ELR (cell line): ENCODE measurements at regions not wholly inside any gene's neighbourhood (a gene's known extent, or its start where the extent isn't known, plus 50 kb on each side); places are given as distances from the start of the nearest gene placed in this dataset.
"Not testable (repeated sequence)": the region's sequence is repeated elsewhere in the genome, so short reads cannot be mapped to it uniquely, and the experiment has no call there.

Source experiments
- DNase-seq: peaks from one replicate; pipeline ENCODE4 v3.0.0-alpha.2; 2015; ENCODE audit warnings: low read depth

DNA sequence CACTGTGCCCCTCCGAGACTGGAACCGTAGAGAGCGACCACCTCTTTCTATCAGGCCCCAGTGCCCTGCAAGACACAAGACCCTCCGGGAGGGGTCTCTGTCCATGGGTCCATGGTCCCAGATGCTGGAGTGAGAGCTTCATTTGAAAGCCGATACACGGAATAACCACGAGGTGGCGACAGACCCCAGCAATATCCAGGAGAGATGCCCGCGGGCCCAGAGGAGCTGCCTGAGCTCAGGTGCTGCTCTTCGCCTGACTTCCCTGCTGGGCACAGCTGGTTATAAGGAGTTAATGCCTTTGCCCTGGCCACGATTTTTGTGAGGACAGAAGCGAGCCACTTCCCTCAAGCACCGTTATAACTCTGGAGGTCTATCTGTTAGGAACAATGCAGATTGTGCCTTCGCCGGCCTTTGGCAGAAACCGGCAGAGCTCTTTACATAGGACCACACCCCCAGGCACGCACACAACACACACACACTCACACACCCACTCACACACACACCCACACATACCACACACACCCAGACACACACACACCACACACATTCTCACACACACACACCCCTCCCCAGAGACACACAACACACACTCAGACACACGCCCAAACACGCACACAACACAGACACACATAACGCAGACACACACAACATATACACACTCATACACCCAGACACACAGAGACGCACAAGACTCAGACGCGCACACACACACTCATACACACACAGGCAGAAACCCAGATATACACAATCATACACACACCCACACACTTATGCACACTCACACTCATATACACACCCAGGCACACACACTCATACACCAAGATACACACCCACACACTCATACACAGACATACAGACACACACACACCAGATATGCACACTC, 436.4 kb downstream of the SOX9 start:
- DNase-seq, result peak; percentile 81

DNA sequence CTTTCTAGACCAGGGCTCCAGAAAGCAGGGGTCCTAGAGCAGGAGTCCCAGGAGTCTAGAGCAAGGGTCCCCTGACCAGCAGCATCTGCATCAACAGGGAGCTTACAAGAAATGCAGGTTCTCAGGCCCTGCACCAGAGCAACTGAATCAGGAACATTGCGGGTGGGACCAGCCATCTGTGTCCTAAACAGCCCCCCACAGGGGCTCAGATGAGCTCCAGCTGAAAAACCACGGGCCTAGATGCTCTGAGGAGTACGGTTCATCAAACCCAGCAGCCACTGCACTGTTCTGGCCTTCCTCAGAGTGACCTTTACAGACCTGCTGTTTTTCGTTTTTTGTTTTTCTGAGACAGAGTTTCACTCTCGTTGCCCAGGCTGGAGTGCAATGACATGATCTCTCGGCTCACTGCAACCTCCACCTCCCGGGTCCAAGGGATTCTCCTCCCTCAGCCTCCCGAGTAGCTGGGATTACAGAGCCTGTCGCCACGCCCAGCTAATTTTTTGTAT, 438.2 kb downstream of the SOX9 start:
- no peak for DNase-seq

DNA sequence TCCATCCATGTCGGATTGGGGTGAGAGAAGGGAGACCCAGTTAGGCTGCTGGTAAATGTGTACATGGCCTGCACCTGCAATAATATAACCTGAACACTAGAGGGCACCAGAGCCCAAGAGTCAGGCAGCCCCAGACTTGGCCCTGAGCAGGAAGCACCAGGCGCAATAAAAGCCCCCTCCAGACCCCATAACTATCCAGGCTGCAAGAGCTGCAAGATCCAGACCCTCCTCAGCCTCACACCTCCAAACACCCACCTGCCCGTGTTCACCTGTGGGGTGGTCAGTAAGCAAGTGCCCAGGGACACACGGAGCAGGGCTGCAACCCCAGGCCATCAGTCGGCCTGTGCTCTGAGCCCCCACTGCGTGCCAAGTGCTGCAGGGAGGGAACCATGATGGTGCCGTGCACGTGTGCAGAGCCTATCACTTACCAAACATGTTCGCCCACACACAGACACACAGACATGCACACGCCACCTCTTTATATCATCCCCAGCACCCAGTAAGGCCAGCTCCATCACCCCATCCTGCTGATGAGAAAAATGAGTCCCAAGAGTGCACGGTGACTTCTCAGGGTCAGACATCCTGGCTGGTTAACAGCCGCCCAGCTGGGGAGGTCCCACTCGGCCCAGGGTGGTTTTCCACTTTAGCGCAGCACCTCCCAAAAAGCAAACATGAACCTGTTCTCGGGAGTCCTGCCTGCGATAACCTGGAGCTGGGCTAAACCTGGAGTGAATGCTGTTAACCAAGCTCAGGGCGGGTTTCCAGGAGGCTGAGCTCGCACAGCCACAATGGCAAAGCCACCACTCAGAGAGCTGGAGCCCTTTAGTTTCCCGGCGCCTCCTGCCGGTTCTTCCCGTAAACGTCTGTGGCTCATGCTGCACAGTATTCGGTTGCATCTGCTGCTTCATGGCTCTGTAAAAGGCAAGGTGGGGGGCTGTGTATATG, 439.8 kb downstream of the SOX9 start:
- DNase-seq, result peak; percentile 64

DNA sequence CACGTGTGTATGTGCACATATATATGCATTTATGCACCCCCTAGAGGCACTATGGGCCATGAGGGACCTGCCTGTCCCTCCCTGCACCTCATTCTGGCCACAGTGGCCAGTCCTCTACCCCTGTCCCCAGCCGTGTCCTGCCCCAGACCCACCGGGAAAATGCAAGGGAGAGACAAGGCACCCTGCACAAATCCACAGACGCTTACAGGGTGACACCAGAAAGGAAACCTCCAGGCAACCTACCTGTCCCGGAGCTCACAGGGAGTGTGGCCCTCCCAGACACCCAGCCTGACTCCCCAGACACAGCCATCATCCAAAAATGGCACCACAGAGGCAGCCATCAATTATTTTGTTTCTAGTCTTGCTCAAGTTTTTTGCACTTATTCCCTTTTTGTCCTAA, 440.4 kb downstream of the SOX9 start:
- DNase-seq, result no peak

DNA sequence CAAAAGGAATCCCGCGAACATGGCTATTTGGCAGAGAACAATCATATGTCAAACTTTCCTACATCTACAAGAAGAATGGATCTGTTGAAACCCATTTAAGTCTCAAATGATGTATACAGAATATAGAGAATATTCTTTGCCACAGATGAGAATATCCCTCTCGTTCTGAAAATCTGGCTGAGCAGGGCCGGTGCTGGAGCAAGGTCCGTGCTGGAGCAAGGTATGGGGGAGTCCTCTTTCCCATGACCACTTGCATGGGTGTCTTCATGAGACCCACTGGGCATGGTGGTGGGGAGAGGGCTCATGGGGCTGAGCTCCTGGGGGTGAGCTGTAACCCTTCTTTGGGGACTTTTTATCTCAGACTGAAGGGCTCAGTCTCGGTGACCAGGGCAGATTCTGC, 440.9 kb downstream of the SOX9 start:
- DNase-seq, result no peak

DNA sequence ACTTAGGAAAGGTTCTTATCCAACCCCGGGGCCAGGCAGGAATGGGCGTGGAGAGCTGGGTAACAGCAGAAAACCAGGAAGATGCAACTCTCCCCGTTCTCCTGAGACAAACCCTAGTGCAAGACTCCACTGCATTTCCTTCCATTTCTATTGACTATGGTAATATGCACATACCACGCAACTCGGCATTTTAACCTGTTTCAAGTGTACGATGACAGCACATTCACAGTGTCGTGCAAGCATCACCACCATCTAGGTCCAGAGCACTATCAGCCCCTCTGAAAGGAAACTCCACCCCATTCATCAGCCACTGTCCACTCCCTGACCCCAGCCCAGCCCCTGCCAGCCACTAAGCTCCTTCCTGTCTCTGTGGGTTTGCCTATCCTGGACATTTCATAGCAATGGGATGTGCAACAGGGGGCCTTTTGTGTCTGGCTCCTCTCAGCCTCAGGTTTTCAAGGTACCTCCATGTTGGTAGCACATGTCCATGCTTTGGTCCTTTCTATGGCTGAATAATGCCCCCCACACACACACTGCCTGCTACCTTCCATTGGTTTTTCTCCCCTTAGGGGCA, 441.9 kb downstream of the SOX9 start:
- no peak for DNase-seq

DNA sequence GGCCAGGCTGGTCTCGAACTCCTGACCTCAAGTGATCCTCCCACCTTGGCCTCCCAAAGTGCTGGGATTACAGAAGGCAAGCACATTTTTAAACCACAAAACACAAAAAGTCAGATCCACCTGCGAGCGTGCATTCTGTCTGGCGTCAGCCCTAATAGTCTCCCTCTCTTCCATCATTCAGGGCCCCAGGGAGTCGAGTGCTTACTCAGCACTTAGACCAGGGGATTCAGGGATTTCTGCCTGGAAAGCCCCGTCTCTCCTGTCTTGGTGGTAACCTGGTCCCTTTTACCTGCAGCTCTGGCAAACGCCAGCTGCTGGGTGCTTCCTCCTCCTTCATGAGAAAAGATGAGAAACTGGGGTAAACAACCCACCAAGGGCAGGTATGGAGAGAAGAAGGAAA, 443.1 kb downstream of the SOX9 start:
- no peak for DNase-seq

DNA sequence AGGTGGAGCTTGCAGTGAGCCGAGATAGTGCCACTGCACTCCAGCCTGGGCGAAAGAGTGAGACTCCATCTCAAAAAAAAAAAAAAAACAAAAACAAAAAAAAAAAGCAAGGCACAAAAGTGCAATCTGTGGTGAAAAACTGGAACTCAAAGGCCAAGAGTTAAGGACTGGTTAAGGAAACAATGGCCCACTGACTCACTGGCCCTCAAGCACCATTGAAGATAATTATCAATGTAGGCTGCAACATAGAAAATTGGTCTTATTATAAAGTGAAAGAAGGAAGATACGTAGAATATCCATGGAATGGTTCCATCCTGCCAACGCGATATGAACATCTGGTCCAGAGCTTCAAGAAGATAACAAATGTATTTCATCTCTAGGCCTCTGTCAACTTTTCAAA, 444.2 kb downstream of the SOX9 start:
- DNase-seq, result no peak

DNA sequence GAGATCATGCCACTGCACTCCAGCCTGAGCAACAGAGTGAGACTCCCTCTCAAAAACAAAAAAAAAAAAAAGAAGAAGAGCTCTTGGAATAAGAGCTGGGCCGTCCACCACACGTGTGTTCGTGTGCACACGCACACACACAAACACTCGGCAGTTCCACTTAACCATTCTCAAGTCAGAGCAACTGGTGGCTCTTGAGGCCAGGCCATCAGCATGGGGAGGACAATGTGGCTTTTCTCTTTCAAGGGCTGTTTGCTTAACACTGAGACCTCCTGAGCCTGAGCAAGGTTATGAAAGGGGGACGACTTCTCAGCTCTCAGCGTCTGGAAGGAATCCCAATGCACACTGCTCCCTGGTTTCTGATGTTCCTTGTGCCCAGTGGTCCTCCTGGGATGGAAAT, 444.9 kb downstream of the SOX9 start:
- DNase-seq, result no peak

DNA sequence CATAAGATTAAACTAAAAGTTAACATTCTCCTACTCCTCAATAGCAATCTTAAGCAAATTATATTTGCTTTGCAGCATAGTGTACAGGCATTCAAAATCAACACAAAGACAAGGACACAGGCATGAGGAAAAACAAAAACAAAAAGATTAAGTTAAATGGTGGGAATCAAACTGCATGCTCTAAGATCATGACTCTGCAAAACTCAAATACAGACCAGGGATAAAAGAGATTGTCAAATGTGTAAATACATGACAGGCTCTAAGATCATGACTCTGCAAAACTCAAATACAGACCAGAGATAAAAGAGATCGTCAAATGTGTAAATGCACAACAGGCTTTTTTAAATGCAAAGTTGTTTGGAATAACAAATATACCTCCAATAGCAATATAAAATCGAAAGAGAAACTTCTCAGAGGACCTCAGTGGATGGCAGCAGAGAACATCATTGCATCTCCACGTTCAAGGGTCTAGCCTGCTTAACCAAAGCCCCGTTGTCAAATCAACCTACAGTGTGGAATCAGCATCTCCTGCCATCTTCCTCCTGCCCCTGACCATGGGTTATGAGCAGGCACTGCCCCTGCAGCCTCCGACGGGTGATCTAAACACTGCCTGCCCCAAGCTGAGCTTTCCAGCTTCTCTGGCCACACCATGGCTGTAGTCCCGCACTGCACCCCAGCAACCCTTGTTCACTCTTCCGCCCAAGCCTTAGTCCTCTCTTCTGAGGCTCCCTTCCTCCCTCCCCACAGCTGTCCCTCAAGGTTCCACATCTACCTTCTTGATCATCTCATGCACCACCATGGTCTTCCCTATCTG, 446.1 kb downstream of the SOX9 start:
- no peak for DNase-seq

DNA sequence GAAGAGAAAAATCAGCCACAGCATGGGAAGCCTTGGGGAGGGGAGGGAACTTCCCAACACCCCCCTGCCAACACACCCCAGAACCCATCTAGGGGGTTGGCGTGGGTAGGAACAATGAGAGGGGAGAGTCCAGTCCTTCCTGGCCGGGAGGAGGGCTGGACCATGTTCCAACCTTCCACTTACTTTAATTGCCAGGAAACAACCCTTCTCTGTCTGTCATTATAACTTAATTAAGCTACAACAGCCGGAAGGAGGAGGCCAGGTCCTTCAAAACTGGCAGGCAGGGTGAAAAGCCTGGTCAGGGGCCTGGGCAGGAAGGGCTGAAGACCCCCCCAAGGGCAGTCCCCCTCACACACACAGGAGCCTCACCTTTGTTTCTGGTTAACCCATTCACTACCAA, 447.0 kb downstream of the SOX9 start:
- DNase-seq, result no peak

DNA sequence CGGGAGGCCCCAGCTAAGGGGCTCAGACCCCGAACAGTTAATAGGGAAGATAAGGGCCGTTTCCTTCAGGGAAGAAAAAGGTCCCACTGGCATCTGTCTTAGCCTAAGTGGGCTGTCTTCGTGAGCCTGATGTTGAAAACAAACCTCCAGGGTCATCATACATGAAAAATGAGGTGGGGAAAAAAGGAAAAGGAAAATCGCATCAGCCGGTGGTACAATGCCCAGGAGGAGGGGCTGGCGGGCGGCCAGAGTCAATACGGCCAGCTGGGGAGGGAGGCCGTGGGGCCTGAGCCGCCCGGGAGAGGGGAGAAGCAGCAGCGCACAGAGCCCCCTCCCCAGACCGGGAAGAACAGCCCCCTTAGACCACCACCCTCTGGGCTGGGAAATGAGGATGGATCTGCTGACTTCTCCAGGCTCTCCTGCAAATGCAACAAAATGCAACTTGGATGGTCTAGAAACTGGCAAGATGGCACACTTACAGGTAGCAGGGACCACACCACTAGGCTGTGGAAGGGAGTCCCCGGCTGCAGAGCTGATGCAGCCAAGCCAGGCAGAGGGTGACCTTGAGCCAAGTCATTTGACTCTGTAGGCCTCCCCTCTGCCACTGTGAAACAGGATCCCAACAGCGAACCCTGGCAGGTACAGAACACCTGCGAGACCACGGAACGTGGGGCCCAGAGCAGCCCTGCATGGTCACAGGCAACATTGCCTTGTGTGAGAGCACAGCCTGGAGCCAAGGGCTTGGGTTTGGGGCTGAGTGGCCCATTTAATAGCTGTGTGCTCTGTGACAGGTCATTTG, 448.5 kb downstream of the SOX9 start:
- DNase-seq, result no peak

DNA sequence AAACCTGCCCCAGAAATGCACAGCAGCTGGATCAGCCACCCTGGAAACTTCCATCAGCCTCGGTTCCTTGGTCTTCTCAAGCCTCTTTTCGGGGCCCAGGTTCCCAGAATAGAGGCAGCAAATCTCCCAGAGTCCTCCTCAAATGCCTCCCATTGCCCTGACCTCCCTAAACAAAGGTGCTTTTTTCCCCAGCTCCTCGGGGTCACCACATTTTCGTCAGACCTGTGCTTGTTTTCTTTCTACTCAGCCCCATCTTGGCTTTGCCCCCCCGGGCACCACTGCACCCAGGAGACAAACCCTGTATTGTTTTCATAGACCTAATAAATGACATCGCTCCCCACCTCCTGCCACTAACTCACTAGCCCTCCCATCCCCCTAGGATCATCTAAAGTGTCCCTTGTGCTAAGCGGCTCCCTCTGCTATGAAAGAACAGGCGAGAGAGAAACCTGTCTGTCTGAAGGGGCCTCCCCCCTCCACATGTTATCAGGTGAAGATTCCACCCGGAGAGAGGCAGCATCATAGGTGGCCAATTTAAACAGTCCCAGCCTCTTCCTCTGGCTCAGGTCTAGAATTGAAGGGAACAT, 451.1 kb downstream of the SOX9 start:
- DNase-seq, result no peak

DNA sequence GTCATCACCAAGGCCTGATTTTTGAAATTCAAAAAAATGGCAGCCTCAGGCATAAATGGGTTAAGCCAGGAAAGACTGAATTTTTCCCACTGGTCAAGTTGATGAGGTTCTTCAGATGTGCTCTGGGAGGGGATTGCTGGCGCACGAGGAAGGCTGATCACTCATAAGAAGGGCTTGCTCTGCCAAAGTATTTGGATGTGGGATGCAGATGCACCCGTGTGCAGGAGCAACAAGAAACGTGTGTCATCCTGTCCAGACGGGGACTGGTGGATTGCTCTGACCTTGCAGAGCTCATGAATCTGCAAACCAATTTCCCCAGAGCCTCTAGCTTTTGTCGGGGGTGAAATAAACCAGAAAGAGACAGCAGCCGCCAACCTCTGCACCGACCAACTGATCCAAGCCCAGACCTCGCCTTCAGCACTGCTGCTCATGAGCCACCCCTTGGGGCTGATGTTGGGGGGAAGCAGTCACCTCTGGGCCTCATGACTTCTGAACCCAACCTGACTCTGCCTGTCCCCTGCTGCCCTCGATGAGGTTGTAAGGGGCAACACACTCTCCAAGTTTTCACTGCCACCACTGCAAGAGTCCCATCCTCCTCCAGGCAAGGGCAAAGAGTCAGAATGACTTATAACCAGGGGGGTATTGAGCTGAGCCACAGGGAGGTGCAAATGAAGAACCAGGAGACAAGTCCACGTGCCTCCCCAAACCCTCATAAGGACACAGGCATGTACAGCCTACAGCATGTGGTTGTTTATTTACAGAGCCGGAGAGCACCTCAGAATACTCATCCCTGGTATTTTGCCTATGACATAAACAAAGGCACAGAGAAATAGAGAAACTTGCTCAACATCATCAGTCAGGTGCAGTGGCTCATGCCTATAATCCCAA, 452.0 kb downstream of the SOX9 start:
- peak; percentile 16 for DNase-seq

DNA sequence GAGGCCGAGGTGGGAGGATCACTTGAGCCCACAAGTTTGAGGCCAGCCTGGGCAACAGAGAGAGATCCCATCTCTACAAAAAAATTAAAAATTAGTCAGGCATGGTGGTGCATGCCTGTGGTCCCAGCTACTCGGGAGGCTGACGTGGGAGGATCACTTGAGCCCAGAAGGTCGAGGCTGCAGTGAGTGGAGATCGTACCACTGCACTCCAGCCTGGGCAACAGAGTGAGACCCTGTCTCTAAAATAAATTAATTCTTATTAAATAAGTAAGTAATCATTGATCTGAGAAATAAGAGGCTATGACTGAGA, 452.6 kb downstream of the SOX9 start:
- DNase-seq, result not testable (repeated sequence)

DNA sequence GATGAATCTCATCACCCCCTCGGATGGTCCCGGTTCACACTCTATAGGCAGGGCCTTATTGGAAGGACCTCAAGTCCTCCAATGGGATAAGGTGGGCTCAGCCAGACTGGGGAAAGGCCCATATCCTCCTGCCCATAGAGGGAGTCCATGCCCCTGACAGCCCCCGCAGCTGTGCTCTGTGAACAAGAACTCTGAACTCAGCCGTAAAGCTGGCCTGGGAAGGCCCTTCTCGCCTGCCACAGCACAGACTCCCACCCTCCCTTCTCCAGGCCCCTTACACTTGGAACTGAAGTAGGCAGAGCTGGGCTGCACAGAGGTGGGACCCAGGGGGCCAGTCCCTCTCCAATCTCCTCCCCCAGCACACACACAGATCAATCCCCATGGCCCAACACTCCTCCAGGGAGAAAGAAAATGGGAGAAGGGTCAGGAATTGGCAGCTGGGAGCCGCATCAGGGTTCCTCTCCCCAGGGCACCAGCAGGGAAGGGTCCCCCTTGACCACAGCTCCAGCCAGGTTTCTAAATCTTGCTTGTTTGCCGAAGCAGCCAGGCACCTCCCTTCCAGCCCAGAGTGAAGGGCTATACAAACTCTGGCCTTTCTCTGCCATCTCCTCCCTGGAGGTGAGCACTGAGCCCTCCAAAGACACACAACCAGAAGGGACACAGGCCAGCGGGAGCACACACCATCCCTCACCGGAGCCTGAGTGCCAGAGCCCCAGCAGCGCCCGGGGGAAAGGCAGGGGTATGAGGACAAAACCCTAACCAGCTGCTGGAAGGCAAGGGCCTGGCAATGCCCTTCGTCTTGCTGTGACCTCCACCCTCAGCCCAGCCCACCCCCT, 454.1 kb downstream of the SOX9 start:
- DNase-seq, result no peak

DNA sequence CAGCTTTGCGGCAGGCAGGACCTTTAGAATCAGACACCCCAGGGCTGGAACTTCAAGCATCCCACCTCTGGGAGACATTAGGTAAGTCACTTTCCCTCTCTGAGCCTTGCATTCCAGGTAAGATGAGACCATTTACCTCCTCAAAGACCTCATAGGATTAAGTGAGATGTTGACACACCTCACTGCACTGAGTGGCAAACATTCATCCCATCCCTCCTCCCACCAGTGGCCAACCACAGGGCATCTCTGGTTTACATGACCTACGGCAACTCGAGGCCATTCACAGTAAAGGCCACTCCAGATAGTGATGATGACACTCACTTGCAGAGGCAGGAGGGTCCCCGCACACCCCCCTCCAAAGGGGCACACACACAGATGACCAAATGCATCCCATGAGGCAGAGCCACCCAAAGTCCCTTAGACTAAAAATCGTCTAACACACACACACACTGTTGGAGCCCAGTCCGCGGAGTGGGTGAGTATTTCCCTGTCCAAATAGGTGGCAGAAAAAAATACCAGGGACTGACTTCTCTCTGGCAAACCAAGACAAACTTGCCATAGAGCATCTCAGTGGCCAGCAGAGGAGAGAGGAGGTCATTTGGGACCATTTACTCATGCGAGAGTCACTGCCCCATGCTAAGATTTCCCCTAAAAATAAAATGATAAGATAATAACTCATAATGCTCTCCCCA, 454.9 kb downstream of the SOX9 start:
- no peak for DNase-seq

DNA sequence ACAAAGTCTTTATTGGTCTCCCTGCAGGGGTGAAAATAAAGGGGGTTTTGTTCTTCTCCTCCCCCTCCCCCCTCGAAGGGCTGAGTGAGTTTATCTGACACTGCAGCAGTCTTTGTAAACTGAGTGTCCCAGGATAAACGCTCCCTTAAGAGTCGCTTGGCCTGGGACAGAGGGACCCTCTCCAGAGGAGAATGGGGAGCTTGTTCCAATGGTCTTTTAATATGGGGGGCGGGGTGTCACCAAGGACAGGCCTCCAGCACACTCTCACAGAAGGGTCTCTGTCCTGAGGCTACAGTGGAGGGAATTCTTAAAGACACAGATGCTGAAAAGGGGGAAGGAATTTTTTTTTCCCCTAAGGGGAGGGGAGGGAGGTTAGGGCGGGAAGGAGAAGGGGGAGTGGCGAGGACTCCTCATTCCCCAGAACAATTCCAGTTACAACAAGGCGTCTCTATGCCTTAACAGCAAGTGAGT, 455.5 kb downstream of the SOX9 start:
- no peak for DNase-seq
